ENCODE measurements at regions not wholly inside any gene's neighbourhood (a gene's known extent, or its start where the extent isn't known, plus 50 kb on each side); places are given as distances from the start of the nearest gene placed in this dataset.

GRCh38 chr15:100824211-100824610 is 55.4 kb upstream of the ALDH1A3 start:
- Histone ChIP-seq H3K27ac (no peak overlapping the region), H3K4me1 (no peaks in the 10 kb centered on the region), H3K9me3 (no peaks in the 10 kb centered on the region), H3K36me3 (no peaks in the 10 kb centered on the region), H3K27me3 (no peaks in the 10 kb centered on the region), H3K4me3 (no peak overlapping the region)
- DNase-seq (ENCODE audit: extremely low spot score in 2 of 2) = no peak
- intact Hi-C loops (cut with DNase I) = no loop called here
- TF ChIP-seq POLR2AphosphoS5 (IDR thresholded peaks at IDR 0.05; ENCODE audit: insufficient read depth in 1 of 2, low read depth in 1 of 2) = no peak
- TF ChIP-seq POLR2A (IDR thresholded peaks at IDR 0.05) = no peak

GRCh38 chr15:100829457-100829856 is 50.2 kb upstream of the ALDH1A3 start:
- no peaks in the 10 kb centered on the region for H3K9me3 ChIP-seq
- intact Hi-C loops (cut with DNase I) = no loop called here

More at GRCh38 chr15:100829457-100829856, 50.2 kb upstream of the ALDH1A3 start:
- Histone ChIP-seq H3K4me1 (no peaks in the 10 kb centered on the region), H3K27me3 (no peaks in the 10 kb centered on the region), H3K27ac (no peak overlapping the region), H3K36me3 (no peaks in the 10 kb centered on the region), H3K4me3 (no peak overlapping the region)
- TF ChIP-seq POLR2A (IDR thresholded peaks at IDR 0.05) (no peak), POLR2AphosphoS5 (IDR thresholded peaks at IDR 0.05; ENCODE audit: insufficient read depth in 1 of 2, low read depth in 1 of 2) (no peak), CTCF (IDR thresholded peaks at IDR 0.05) (no peak)
- DNase-seq (ENCODE audit: extremely low spot score in 2 of 2) = no peak

Measured in vagina (tissue), 2 donors.